Fibroblast of lung (primary cell): ENCODE measurements at regions not wholly inside any gene's neighbourhood (a gene's known extent, or its start where the extent isn't known, plus 50 kb on each side); places are given as distances from the start of the nearest gene placed in this dataset.
"Not testable (repeated sequence)": the region's sequence is repeated elsewhere in the genome, so short reads cannot be mapped to it uniquely, and the experiment has no call there.

Experiments used
- DNase-seq, 2 donors: peaks; one replicate each; pipeline versions ENCODE4 v3.0.0 to v3.0.0-alpha.2; 2010; ENCODE audit warnings: low read depth in 2 of 2
- H2AFZ ChIP-seq: 2 replicates; pipeline ENCODE4 v1.5.1; 2012; ENCODE audit warnings: low read length, control low read depth, inconsistent platforms
- H3K27ac ChIP-seq: 2 replicates; pipeline ENCODE4 v1.5.1; 2011; ENCODE audit warnings: low read length, control low read depth; ENCODE audit not compliant: insufficient read depth
- H3K27me3 ChIP-seq: 2 replicates; pipeline ENCODE4 v1.5.1; 2011; ENCODE audit warnings: mild to moderate bottlenecking, low read length; ENCODE audit not compliant: control insufficient read depth, insufficient read depth
- H3K36me3 ChIP-seq: 2 replicates; pipeline ENCODE4 v1.5.1; 2011; ENCODE audit warnings: low read length; ENCODE audit not compliant: control insufficient read depth, insufficient read depth
- H3K4me1 ChIP-seq: 2 replicates; pipeline ENCODE4 v1.5.1; 2011; ENCODE audit warnings: low read length; ENCODE audit not compliant: control insufficient read depth, insufficient read depth; ENCODE audit errors: extremely low read depth
- H3K4me2 ChIP-seq: 2 replicates; pipeline ENCODE4 v1.5.1; 2011; ENCODE audit warnings: low read length, control low read depth; ENCODE audit not compliant: insufficient read depth; ENCODE audit errors: extremely low read depth
- H3K4me3 ChIP-seq, 4 experiments: fragments of 200-600 bp in 1 of 4; sonication (generic) in 1 of 4; replicated peaks in 1 of 4; 2 replicates each; pipeline ENCODE4 v1.5.1; 2011 to 2016; ENCODE audit warnings: low read length in 4 of 4, low read depth in 3 of 4, mild to moderate bottlenecking in 3 of 4, control low read depth in 2 of 4, inconsistent platforms in 1 of 4, mixed read lengths in 1 of 4; ENCODE audit not compliant: insufficient read depth in 1 of 4; ENCODE audit errors: control extremely low read depth in 1 of 4
- H3K79me2 ChIP-seq: 2 replicates; pipeline ENCODE4 v1.5.1; 2012; ENCODE audit warnings: mild to moderate bottlenecking, low read length, inconsistent platforms; ENCODE audit not compliant: control insufficient read depth, insufficient read depth
- H3K9ac ChIP-seq: 2 replicates; pipeline ENCODE4 v1.5.1; 2011; ENCODE audit warnings: mild to moderate bottlenecking, low read length, control low read depth; ENCODE audit not compliant: insufficient read depth
- H3K9me3 ChIP-seq: 2 replicates; pipeline ENCODE4 v1.5.1; 2012; ENCODE audit warnings: low read depth, low read length; ENCODE audit not compliant: control insufficient read depth, insufficient read depth
- H4K20me1 ChIP-seq: 2 replicates; pipeline ENCODE4 v1.5.1; 2011; ENCODE audit warnings: low read length; ENCODE audit not compliant: control insufficient read depth, insufficient read depth; ENCODE audit errors: extremely low read depth
- EZH2 ChIP-seq: IDR thresholded peaks from 2 replicates; pipeline ENCODE4 v1.5.1; 2012; ENCODE audit warnings: low read length, control low read depth, mild to moderate bottlenecking; ENCODE audit errors: missing control alignments
- TF ChIP-seq, protein P1 (sequence below), 2 donors: IDR thresholded peaks in 1 of 2; conservative IDR thresholded peaks in 1 of 2; 1 replicate in 1 of 2; 2 replicates in 1 of 2; pipeline ENCODE4 v1.5.1; 2011 to 2012; ENCODE audit warnings: low read length in 2 of 2, control low read depth in 1 of 2, inconsistent platforms in 1 of 2, low read depth in 1 of 2, mild to moderate bottlenecking in 1 of 2

DNA sequence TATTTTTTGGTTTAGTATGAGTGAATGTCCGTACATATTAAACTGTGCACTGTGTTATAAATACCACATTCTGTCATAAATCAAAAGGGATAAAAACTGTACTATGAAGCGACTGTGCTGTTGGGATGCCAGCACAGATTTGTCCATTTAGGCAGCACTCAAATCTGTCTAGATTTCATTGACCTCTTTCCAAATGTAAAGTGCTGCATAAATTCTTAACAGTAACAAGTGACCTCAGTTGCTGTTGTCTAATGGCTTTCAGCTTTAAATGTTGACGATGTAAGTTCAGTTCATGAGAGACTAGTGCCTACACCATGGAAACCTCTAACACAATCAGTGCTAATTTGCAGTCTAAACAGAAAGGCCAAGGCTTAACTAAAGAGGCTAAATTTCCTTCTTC is 531.4 kb upstream of the LMO3 start:
- Histone ChIP-seq H3K79me2 (no peaks in the 10 kb centered on the region), H4K20me1 (no peaks in the 10 kb centered on the region), H3K4me1 (no peaks in the 10 kb centered on the region), H3K4me2 (no peak overlapping the region), H2AFZ (no peak overlapping the region), H3K4me3 (no peak overlapping the region), H3K27me3 (no peaks in the 10 kb centered on the region), H3K36me3 (no peaks in the 10 kb centered on the region), H3K27ac (no peak overlapping the region), H3K9ac (no peak overlapping the region), H3K9me3 (no peaks in the 10 kb centered on the region)
- TF ChIP-seq, protein P1, sequence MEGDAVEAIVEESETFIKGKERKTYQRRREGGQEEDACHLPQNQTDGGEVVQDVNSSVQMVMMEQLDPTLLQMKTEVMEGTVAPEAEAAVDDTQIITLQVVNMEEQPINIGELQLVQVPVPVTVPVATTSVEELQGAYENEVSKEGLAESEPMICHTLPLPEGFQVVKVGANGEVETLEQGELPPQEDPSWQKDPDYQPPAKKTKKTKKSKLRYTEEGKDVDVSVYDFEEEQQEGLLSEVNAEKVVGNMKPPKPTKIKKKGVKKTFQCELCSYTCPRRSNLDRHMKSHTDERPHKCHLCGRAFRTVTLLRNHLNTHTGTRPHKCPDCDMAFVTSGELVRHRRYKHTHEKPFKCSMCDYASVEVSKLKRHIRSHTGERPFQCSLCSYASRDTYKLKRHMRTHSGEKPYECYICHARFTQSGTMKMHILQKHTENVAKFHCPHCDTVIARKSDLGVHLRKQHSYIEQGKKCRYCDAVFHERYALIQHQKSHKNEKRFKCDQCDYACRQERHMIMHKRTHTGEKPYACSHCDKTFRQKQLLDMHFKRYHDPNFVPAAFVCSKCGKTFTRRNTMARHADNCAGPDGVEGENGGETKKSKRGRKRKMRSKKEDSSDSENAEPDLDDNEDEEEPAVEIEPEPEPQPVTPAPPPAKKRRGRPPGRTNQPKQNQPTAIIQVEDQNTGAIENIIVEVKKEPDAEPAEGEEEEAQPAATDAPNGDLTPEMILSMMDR (conservative IDR thresholded peaks at IDR 0.05 in 1 of 2, IDR thresholded peaks at IDR 0.05 in 1 of 2; ENCODE audit: low read depth in 1 of 2, low read length in 2 of 2): no peak
- TF ChIP-seq EZH2: no peak
- DNase-seq: no peak

- Histone ChIP-seq H4K20me1 (no peaks in the 10 kb centered on the region), H2AFZ (no peak overlapping the region), H3K79me2 (no peaks in the 10 kb centered on the region), H3K4me3 (no peak overlapping the region), H3K27me3 (no peaks in the 10 kb centered on the region), H3K4me2 (no peak overlapping the region), H3K36me3 (no peaks in the 10 kb centered on the region), H3K4me1 (no peaks in the 10 kb centered on the region), H3K27ac (no peak overlapping the region), H3K9me3 (no peaks in the 10 kb centered on the region), H3K9ac (no peak overlapping the region)
- no peak for TF ChIP-seq EZH2
- TF ChIP-seq, protein P1 (conservative IDR thresholded peaks at IDR 0.05 in 1 of 2, IDR thresholded peaks at IDR 0.05 in 1 of 2; ENCODE audit: low read depth in 1 of 2, low read length in 2 of 2): no peak
- no peak for DNase-seq
Measured at GRCh38 chr12:17134315-17134714, 528.4 kb upstream of the LMO3 start.

- Histone ChIP-seq H3K4me1 (no peaks in the 10 kb centered on the region), H3K27me3 (no peaks in the 10 kb centered on the region), H3K79me2 (no peaks in the 10 kb centered on the region), H4K20me1 (no peaks in the 10 kb centered on the region), H3K27ac (no peak overlapping the region), H3K4me2 (no peak overlapping the region), H2AFZ (no peak overlapping the region), H3K4me3 (no peak overlapping the region), H3K36me3 (no peaks in the 10 kb centered on the region), H3K9me3 (no peaks in the 10 kb centered on the region), H3K9ac (no peak overlapping the region)
- TF ChIP-seq EZH2: no peak
- TF ChIP-seq, protein P1 (conservative IDR thresholded peaks at IDR 0.05 in 1 of 2, IDR thresholded peaks at IDR 0.05 in 1 of 2; ENCODE audit: low read depth in 1 of 2, low read length in 2 of 2): no peak
- DNase-seq: no peak
Measured at GRCh38 chr12:17132336-17132735, 526.4 kb upstream of the LMO3 start.

GRCh38 chr12:17116538-17116937 is 510.6 kb upstream of the LMO3 start:
- not testable (repeated sequence) for H3K9me3 ChIP-seq, H3K4me2 ChIP-seq, H4K20me1 ChIP-seq, H3K27me3 ChIP-seq, H3K9ac ChIP-seq, H2AFZ ChIP-seq, H3K79me2 ChIP-seq, H3K4me1 ChIP-seq, H3K27ac ChIP-seq, H3K36me3 ChIP-seq, DNase-seq, H3K4me3 ChIP-seq
